Ovary (tissue), 3 donors: ENCODE measurements at regions not wholly inside any gene's neighbourhood (a gene's known extent, or its start where the extent isn't known, plus 50 kb on each side); places are given as distances from the start of the nearest gene placed in this dataset.

ENCODE experiments used
- EP300 ChIP-seq: sonication (generic); formaldehyde crosslinking; IDR thresholded peaks from one replicate; pipeline ENCODE4 v1.6.1; 2017; ENCODE audit warnings: antibody characterized with exemption
- POLR2A ChIP-seq: fragments of 450-650 bp; IDR thresholded peaks from one replicate; pipeline ENCODE4 v1.6.1; 2017; ENCODE audit warnings: antibody characterized with exemption, mild to moderate bottlenecking, moderate library complexity
- TF ChIP-seq, protein P1 (sequence below), 3 donors: fragments of 450-650 bp in 2 of 3; fragments of 200-600 bp in 1 of 3; IDR thresholded peaks; one replicate each; pipeline versions ENCODE4 v1.5.1 to v1.8.0; 2016 to 2022; ENCODE audit warnings: antibody characterized with exemption in 3 of 3, mild to moderate bottlenecking in 1 of 3
- donor health status: DM: no; HTN: no; CAD: no.

DNA sequence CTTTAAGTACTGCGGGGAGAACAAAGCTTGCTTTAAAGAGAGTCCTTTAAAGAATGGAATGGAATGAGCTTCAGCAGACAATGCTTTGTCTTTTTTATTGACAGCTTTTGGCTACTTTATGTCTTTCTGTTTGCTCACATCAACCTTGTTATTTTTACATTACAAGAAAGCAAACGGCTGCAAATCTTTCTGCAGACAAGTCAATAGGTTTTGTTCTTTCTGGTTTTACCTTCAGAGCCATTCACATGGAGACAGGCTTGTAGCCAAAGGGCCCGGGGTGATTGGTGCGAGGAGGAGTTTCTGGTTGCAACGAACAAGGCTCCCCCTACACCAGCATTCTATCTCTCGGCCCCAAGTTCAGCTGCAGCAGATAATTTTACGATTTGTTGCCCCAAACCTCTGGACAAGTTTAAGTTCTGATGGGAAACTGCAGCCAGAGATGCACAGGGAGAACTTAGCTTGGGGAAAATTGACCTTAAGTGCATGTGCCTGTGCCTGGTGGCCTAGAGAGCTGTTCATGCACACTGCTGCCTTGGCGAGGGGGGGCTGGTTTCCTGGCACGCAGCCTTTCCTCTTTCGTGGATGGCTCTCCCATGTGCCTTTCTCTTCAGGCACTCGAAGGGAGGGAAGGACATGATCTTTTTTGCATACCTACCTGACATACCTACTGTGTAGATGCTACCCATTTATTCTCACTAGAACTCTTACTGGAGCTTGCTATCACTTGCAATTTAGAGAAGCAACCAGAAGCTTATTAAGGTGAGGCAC is 543.2 kb downstream of the DCDC2C start:
- TF ChIP-seq, protein P1, sequence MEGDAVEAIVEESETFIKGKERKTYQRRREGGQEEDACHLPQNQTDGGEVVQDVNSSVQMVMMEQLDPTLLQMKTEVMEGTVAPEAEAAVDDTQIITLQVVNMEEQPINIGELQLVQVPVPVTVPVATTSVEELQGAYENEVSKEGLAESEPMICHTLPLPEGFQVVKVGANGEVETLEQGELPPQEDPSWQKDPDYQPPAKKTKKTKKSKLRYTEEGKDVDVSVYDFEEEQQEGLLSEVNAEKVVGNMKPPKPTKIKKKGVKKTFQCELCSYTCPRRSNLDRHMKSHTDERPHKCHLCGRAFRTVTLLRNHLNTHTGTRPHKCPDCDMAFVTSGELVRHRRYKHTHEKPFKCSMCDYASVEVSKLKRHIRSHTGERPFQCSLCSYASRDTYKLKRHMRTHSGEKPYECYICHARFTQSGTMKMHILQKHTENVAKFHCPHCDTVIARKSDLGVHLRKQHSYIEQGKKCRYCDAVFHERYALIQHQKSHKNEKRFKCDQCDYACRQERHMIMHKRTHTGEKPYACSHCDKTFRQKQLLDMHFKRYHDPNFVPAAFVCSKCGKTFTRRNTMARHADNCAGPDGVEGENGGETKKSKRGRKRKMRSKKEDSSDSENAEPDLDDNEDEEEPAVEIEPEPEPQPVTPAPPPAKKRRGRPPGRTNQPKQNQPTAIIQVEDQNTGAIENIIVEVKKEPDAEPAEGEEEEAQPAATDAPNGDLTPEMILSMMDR (IDR thresholded peaks at IDR 0.05), result no peak
- TF ChIP-seq EP300, result no peak
- TF ChIP-seq POLR2A, result no peak
